H1 (cell line): ENCODE measurements at regions not wholly inside any gene's neighbourhood (a gene's known extent, or its start where the extent isn't known, plus 50 kb on each side); places are given as distances from the start of the nearest gene placed in this dataset.

Source experiments
- CTCF ChIA-PET: fragments of 300-600 bp; sonication (Branson Sonifier 250); formaldehyde crosslinking; loops from one replicate; lab custom pipeline; 2021; ENCODE audit not compliant: partially characterized antibody; lab: Charles Lee
- POLR2A ChIA-PET: fragments of 300-600 bp; sonication (Branson Sonifier 250); formaldehyde crosslinking; loops from one replicate; lab custom pipeline; 2021; ENCODE audit warnings: inconsistent platforms; ENCODE audit not compliant: partially characterized antibody; lab: Charles Lee
- DNase-seq, 2 experiments: peaks; one replicate each; pipeline versions ENCODE4 v3.0.0 to v3.0.0-alpha.2; 2010 to 2022; ENCODE audit warnings: low spot score in 2 of 2, low read depth in 1 of 2, mixed read lengths in 1 of 2
- FAIRE-seq: peaks from 2 replicates; lab custom pipeline; 2011; peaks lifted over from hg19 to GRCh38; lab: Jason Lieb, UNC
- H2AFZ ChIP-seq: 2 replicates; pipeline ENCODE4 v1.8.1; 2012; ENCODE audit warnings: low read length, inconsistent platforms
- H2AK5ac ChIP-seq: 2 replicates; pipeline ENCODE4 v1.6.1; 2013; ENCODE audit warnings: low read depth, low read length
- H2BK120ac ChIP-seq: replicated peaks from 2 replicates; pipeline ENCODE3; 2013; ENCODE audit warnings: low read depth, low read length, inconsistent platforms
- H2BK12ac ChIP-seq: 2 replicates; pipeline ENCODE4 v1.6.1; 2013; ENCODE audit warnings: low read depth, low read length
- H2BK15ac ChIP-seq: 2 replicates; pipeline ENCODE4 v1.6.1; 2013; ENCODE audit warnings: low read length
- H2BK20ac ChIP-seq: 2 replicates; pipeline ENCODE4 v1.6.1; 2013; ENCODE audit warnings: low read length
- H2BK5ac ChIP-seq: 2 replicates; pipeline ENCODE4 v1.6.1; 2013; ENCODE audit warnings: low read depth, low read length
- H3K14ac ChIP-seq: 2 replicates; pipeline ENCODE4 v1.6.1; 2013; ENCODE audit warnings: inconsistent platforms; ENCODE audit not compliant: insufficient read length
- H3K18ac ChIP-seq: 2 replicates; pipeline ENCODE4 v1.6.1; 2013; ENCODE audit warnings: low read length; ENCODE audit errors: extremely low read depth
- H3K23ac ChIP-seq: 2 replicates; pipeline ENCODE4 v1.6.1; 2013; ENCODE audit warnings: inconsistent platforms; ENCODE audit not compliant: insufficient read length
- H3K23me2 ChIP-seq: 2 replicates; pipeline ENCODE4 v1.6.1; 2013; ENCODE audit warnings: low read depth, low read length
- H3K27ac ChIP-seq: 2 replicates; pipeline ENCODE4 v1.6.1; 2011; ENCODE audit warnings: low read depth, low read length, inconsistent platforms
- H3K27me3 ChIP-seq, 4 experiments: replicated peaks in 1 of 4; 1 replicate in 1 of 4; 2 replicates in 3 of 4; pipeline versions ENCODE4 v1.6.1 to v1.8.1; 2011 to 2013; ENCODE audit warnings: low read length in 3 of 4, mild to moderate bottlenecking in 3 of 4, inconsistent platforms in 2 of 4, mixed read lengths in 2 of 4, moderate library complexity in 1 of 4; ENCODE audit not compliant: control insufficient read depth in 3 of 4, insufficient read depth in 3 of 4; ENCODE audit errors: extremely low read depth in 1 of 4
- H3K36me3 ChIP-seq, 4 experiments: 2 replicates each; pipeline versions ENCODE4 v1.6.1 to v1.8.1; 2011 to 2013; ENCODE audit warnings: mild to moderate bottlenecking in 4 of 4, low read length in 3 of 4, moderate library complexity in 2 of 4, control low read depth in 1 of 4, inconsistent platforms in 1 of 4; ENCODE audit not compliant: insufficient read depth in 4 of 4, control insufficient read depth in 2 of 4
- H3K4ac ChIP-seq: replicated peaks from 2 replicates; pipeline ENCODE3; 2013; ENCODE audit warnings: low read length, low read depth, mixed read lengths, inconsistent platforms; ENCODE audit not compliant: insufficient read length
- H3K4me1 ChIP-seq, 4 experiments: replicated peaks in 1 of 4; 1 replicate in 1 of 4; 2 replicates in 3 of 4; pipeline versions ENCODE4 v1.6.1 to v1.8.1; 2011 to 2013; ENCODE audit warnings: low read length in 3 of 4, inconsistent platforms in 2 of 4, mixed read lengths in 1 of 4; ENCODE audit not compliant: insufficient read depth in 4 of 4, control insufficient read depth in 3 of 4
- H3K4me2 ChIP-seq, 2 experiments: 2 replicates each; pipeline versions ENCODE4 v1.6.1 to v1.8.1; 2011 to 2013; ENCODE audit warnings: low read depth in 2 of 2, low read length in 2 of 2, control low read depth in 1 of 2, inconsistent platforms in 1 of 2, mild to moderate bottlenecking in 1 of 2; ENCODE audit not compliant: insufficient read depth in 1 of 2
- H3K4me3 ChIP-seq, 4 experiments: fragments of 200-600, 300-600 bp in 1 of 4; sonication (generic), shearing (Covaris generic), sonication (Bioruptor Twin) in 1 of 4; 2 replicates each; pipeline versions ENCODE4 v1.5.1 to v1.8.1; 2011 to 2016; ENCODE audit warnings: low read length in 4 of 4, low read depth in 3 of 4, control low read depth in 2 of 4, inconsistent platforms in 2 of 4, mild to moderate bottlenecking in 2 of 4, mixed read lengths in 1 of 4, moderate library complexity in 1 of 4; ENCODE audit not compliant: insufficient read depth in 2 of 4; ENCODE audit errors: extremely low read depth in 1 of 4
- H3K56ac ChIP-seq: replicated peaks from 2 replicates; pipeline ENCODE3; 2013; ENCODE audit warnings: low read depth, mild to moderate bottlenecking, mixed read lengths, low read length, inconsistent platforms; ENCODE audit not compliant: insufficient read length
- H3K79me1 ChIP-seq: 2 replicates; pipeline ENCODE4 v1.6.1; 2013; ENCODE audit warnings: low read depth, low read length, control low read depth
- H3K79me2 ChIP-seq, 2 experiments: 2 replicates each; pipeline versions ENCODE4 v1.6.1 to v1.8.1; 2012 to 2013; ENCODE audit warnings: low read length in 2 of 2, mild to moderate bottlenecking in 2 of 2, inconsistent platforms in 1 of 2; ENCODE audit not compliant: insufficient read depth in 2 of 2, control insufficient read depth in 1 of 2
- H3K9ac ChIP-seq, 4 experiments: replicated peaks in 1 of 4; 1 replicate in 1 of 4; 2 replicates in 3 of 4; pipeline versions ENCODE4 v1.6.1 to v1.8.1; 2011 to 2013; ENCODE audit warnings: low read depth in 3 of 4, low read length in 3 of 4, control low read depth in 2 of 4, mild to moderate bottlenecking in 2 of 4, moderate library complexity in 2 of 4, inconsistent platforms in 1 of 4; ENCODE audit errors: extremely low read depth in 1 of 4
- H3K9me3 ChIP-seq, 2 experiments: 2 replicates each; pipeline versions ENCODE4 v1.6.1 to v1.8.1; 2012 to 2013; ENCODE audit warnings: mild to moderate bottlenecking in 2 of 2, moderate library complexity in 2 of 2, control low read depth in 1 of 2, inconsistent platforms in 1 of 2, low read depth in 1 of 2, low read length in 1 of 2, mixed read lengths in 1 of 2; ENCODE audit not compliant: insufficient read depth in 2 of 2
- H4K20me1 ChIP-seq, 2 experiments: replicated peaks in 1 of 2; 2 replicates each; pipeline versions ENCODE3 to v1.8.1; 2011 to 2013; ENCODE audit warnings: inconsistent platforms in 2 of 2, low read length in 2 of 2, mild to moderate bottlenecking in 1 of 2; ENCODE audit not compliant: insufficient read depth in 2 of 2, control insufficient read depth in 1 of 2
- H4K5ac ChIP-seq: 2 replicates; pipeline ENCODE4 v1.6.1; 2013; ENCODE audit warnings: low read length, low read depth, mixed read lengths, inconsistent platforms; ENCODE audit not compliant: insufficient read length
- H4K8ac ChIP-seq: 2 replicates; pipeline ENCODE4 v1.8.0; 2013; ENCODE audit warnings: mild to moderate bottlenecking, moderate library complexity, low read length, inconsistent platforms; ENCODE audit not compliant: insufficient read depth; ENCODE audit errors: extremely low read depth
- H4K91ac ChIP-seq: replicated peaks from 2 replicates; pipeline ENCODE3; 2013; ENCODE audit warnings: low read length, mixed read lengths, inconsistent platforms; ENCODE audit not compliant: insufficient read length
- CHD1 ChIP-seq: IDR thresholded peaks from 2 replicates; pipeline ENCODE4 v1.6.1; 2012; ENCODE audit warnings: low read depth, low read length, improper control_type of control experiment
- CTBP2 ChIP-seq: IDR thresholded peaks from 2 replicates; pipeline ENCODE4 v1.7.0; 2011; ENCODE audit warnings: borderline replicate concordance, mild to moderate bottlenecking, moderate library complexity, mixed read lengths, low read length; ENCODE audit not compliant: insufficient read depth, insufficient read length
- FOSL1 ChIP-seq: IDR thresholded peaks from 2 replicates; pipeline ENCODE4 v1.6.1; 2011; ENCODE audit warnings: mild to moderate bottlenecking, low read depth, low read length, moderate library complexity; ENCODE audit not compliant: insufficient read depth
- GABPA ChIP-seq: IDR thresholded peaks from 2 replicates; pipeline ENCODE4 v1.6.1; 2011; ENCODE audit warnings: mild to moderate bottlenecking, low read length, moderate library complexity, borderline replicate concordance; ENCODE audit not compliant: insufficient read depth
- HDAC2 ChIP-seq, 2 experiments: fragments of 300-600 bp in 1 of 2; sonication (generic) in 1 of 2; IDR thresholded peaks; 2 replicates each; pipeline ENCODE4 v1.6.1; 2011 to 2012; ENCODE audit warnings: low read depth in 2 of 2, low read length in 2 of 2, mild to moderate bottlenecking in 2 of 2, moderate library complexity in 2 of 2, borderline replicate concordance in 1 of 2, inconsistent platforms in 1 of 2
- KDM4A ChIP-seq: IDR thresholded peaks from one replicate; pipeline ENCODE4 v1.7.1; 2012; ENCODE audit warnings: low read depth, mild to moderate bottlenecking, moderate library complexity, low read length, inconsistent platforms; ENCODE audit not compliant: severe bottlenecking
- POU5F1 ChIP-seq: IDR thresholded peaks from 2 replicates; pipeline ENCODE4 v1.6.1; 2011; ENCODE audit warnings: low read depth, mild to moderate bottlenecking, low read length, moderate library complexity
- RFX5 ChIP-seq: IDR thresholded peaks from 2 replicates; pipeline ENCODE4 v1.6.1; 2011; ENCODE audit warnings: low read depth, low read length, improper control_type of control experiment, borderline replicate concordance
- SIRT6 ChIP-seq: IDR thresholded peaks from one replicate; pipeline ENCODE4 v1.7.1; 2012; ENCODE audit warnings: low read length, inconsistent platforms
- TAF1 ChIP-seq: IDR thresholded peaks from 2 replicates; pipeline ENCODE4 v1.6.1; 2011; ENCODE audit warnings: mild to moderate bottlenecking, low read depth, low read length
- WGBS, 2 experiments: shearing (Covaris generic) in 1 of 2; methylation state at CpG; one replicate each; pipeline versions ENCODE4 v1.1.6 to v1.1.7; 2013 to 2015; ENCODE audit warnings: low lambda C conversion rate in 2 of 2, mixed read lengths in 2 of 2, inconsistent platforms in 1 of 2, low coverage in 1 of 2, missing lambda C conversion rate in 1 of 2; ENCODE audit not compliant: insufficient replicate concordance in 2 of 2, insufficient coverage in 1 of 2, insufficient read length in 1 of 2; ENCODE audit errors: extremely low coverage in 1 of 2, missing lambda C conversion rate in 1 of 2; 5-methylcytosine and 5-hydroxymethylcytosine counted together
- TF ChIP-seq, protein P1 (sequence below): IDR thresholded peaks from 2 replicates; pipeline ENCODE4 v1.6.1; 2012; ENCODE audit warnings: low read length, inconsistent platforms
- TF ChIP-seq, protein P2 (sequence below): IDR thresholded peaks from 2 replicates; pipeline ENCODE4 v1.6.1; 2012; ENCODE audit warnings: inconsistent platforms

DNA sequence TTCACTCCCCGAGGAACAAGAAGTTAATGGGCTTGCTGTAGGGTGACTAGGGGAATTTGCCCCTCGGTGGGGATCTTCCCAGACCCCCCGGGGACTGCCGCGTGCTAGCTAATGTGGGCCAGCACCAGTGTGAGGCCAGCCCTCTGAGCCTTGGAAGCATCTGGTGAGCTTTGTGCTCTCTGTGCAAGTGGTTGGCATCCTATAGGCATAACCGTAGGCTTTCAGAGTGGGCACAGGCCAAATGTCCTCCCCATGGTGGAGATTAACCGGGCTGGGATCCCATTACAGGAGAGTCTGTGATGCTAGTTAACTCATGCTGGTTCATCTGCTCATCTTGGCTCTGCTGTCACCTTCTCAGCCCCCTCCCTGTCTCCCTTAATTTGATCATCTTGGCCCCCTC is 125.7 kb downstream of the TRIM29 start:
- no peaks in the 10 kb centered on the region for H3K9me3 ChIP-seq
- H3K27ac ChIP-seq, result no peak overlapping the region
- H2AK5ac ChIP-seq, result no peak overlapping the region
- H3K27me3 ChIP-seq, result peaks cover 0 to 5% (median under 1%) of the 10 kb centered on the region in 4 experiments; a peak in 3 of 7 replicates
- no peak overlapping the region for H3K4me2 ChIP-seq
- no peaks in the 10 kb centered on the region for H3K36me3 ChIP-seq
- H2BK5ac ChIP-seq, result no peak overlapping the region
- ChIA-PET POLR2A (no interaction called here), CTCF (interaction anchor here (0.6 to 10.0 kb wide), 45 partner anchors 11 to 532 kb away, joined by 3 to 146 read pairs (median 4); partner anchors contain the start of gene NECTIN1)
- H3K56ac ChIP-seq, result no peak overlapping the region
- no peak overlapping the region for H4K91ac ChIP-seq
- no peak overlapping the region for H4K5ac ChIP-seq
- peaks cover 0 to 16% (median 11%) of the 10 kb centered on the region in 4 experiments; a peak in 5 of 7 replicates for H3K4me1 ChIP-seq
- no peak overlapping the region for H3K4ac ChIP-seq
- H3K4me3 ChIP-seq, result no peak overlapping the region
- H2BK15ac ChIP-seq, result no peak overlapping the region; the same call in 1 of the 2 replicates
- no peaks in the 10 kb centered on the region; the same call in 1 of the 2 replicates for H3K23me2 ChIP-seq
- no peak overlapping the region for H3K23ac ChIP-seq
- FAIRE-seq (no peak), DNase-seq (no peak)
- no peak overlapping the region for H3K9ac ChIP-seq
- H3K18ac ChIP-seq, result no peak overlapping the region
- H3K14ac ChIP-seq, result no peak overlapping the region
- 92% methylated on average over 7 of the region's 7 CpGs; no CpG with 5 or more reads in 1 of the 2 experiments for WGBS, 2 experiments
- no peaks in the 10 kb centered on the region for H3K79me2 ChIP-seq
- no peak overlapping the region for H4K8ac ChIP-seq
- 0 out of 2 replicates have a peak overlapping the region, but pooled peaks have one; percentile 10 for H2BK20ac ChIP-seq
- H4K20me1 ChIP-seq, result no peaks in the 10 kb centered on the region
- H3K79me1 ChIP-seq, result no peaks in the 10 kb centered on the region
- no peak overlapping the region for H2BK120ac ChIP-seq
- no peak overlapping the region for H2AFZ ChIP-seq
- H2BK12ac ChIP-seq, result no peak overlapping the region
- TF ChIP-seq FOSL1 (no peak), RFX5 (no peak), GABPA (no peak), HDAC2 (IDR thresholded peaks at IDR 0.05; ENCODE audit: borderline replicate concordance in 1 of 2, low read depth in 2 of 2, low read length in 2 of 2) (no peak), TAF1 (no peak), CTBP2 (no peak), POU5F1 (no peak), SIRT6 (no peak), CHD1 (no peak), KDM4A (no peak)
- TF ChIP-seq, protein P1, sequence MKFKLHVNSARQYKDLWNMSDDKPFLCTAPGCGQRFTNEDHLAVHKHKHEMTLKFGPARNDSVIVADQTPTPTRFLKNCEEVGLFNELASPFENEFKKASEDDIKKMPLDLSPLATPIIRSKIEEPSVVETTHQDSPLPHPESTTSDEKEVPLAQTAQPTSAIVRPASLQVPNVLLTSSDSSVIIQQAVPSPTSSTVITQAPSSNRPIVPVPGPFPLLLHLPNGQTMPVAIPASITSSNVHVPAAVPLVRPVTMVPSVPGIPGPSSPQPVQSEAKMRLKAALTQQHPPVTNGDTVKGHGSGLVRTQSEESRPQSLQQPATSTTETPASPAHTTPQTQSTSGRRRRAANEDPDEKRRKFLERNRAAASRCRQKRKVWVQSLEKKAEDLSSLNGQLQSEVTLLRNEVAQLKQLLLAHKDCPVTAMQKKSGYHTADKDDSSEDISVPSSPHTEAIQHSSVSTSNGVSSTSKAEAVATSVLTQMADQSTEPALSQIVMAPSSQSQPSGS, result no peak
- TF ChIP-seq, protein P2, sequence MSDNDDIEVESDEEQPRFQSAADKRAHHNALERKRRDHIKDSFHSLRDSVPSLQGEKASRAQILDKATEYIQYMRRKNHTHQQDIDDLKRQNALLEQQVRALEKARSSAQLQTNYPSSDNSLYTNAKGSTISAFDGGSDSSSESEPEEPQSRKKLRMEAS, result no peak
